RWPE1 (cell line): ENCODE measurements at regions not wholly inside any gene's neighbourhood (a gene's known extent, or its start where the extent isn't known, plus 50 kb on each side); places are given as distances from the start of the nearest gene placed in this dataset.
"Not testable (repeated sequence)": the region's sequence is repeated elsewhere in the genome, so short reads cannot be mapped to it uniquely, and the experiment has no call there.

Experiments used
- CTCF ChIA-PET: fragments of 350-600 bp; sonication (Branson Sonifier 250); formaldehyde crosslinking; extraction: SDS; loops from one replicate; lab custom pipeline; 2021; lab: Yijun Ruan, JAX
- POLR2A ChIA-PET: fragments of 400-600 bp; formaldehyde crosslinking; extraction: SDS; loops from one replicate; lab custom pipeline; 2020; ENCODE audit warnings: antibody characterized with exemption; ENCODE audit not compliant: low non-redundant PET; lab: Yijun Ruan, JAX
- DNase-seq: peaks from one replicate; pipeline ENCODE4 v3.0.0; 2012; ENCODE audit warnings: low spot score
- H3K27ac ChIP-seq: fragments of 450-650 bp; 2 replicates; pipeline ENCODE4 v1.5.1; 2017
- CTCF ChIP-seq: fragments of 450-650 bp; conservative IDR thresholded peaks from 2 replicates; pipeline ENCODE4 v1.5.1; 2017; ENCODE audit warnings: low read depth, mild to moderate bottlenecking

- DNase-seq, result no peak
- ChIA-PET POLR2A (no interaction called here), CTCF (no interaction called here)
- no peak for TF ChIP-seq CTCF
- no peak overlapping the region for H3K27ac ChIP-seq
These were observed 63.1 kb upstream of the COX7C start for GRCh38 chr5:86554638-86555037.

- CTCF ChIA-PET, result no interaction called here
- POLR2A ChIA-PET, result no interaction called here
These were observed 59.8 kb upstream of the COX7C start for GRCh38 chr5:86557920-86558319.

DNA sequence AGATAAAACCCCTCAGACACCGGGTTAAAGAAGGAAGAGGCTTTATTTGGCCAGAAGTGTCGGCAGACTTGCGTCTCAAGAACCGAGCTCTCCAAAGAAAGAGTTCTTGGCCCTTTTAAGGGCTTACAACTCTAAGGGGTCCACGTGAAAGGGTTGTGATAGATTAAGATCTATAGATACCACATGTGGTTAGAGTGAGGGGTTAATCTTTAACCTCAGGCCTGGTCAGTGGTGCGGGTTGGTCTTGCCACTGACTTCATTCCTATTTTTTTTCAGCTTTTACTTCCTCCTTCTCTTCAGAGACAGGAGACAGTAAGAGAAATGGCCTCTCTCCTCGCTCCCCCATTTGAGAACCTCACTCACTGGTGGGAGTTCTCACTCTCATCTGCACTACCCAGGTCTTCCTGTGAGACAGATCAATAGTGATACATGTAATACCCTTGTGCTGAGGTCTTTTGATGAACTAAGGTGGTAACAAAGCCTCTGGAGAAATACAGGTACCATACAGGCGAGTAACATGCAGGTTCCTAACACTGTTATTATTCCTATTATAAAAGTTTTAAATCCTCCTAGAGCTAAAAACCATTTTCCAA lies 52.4 kb upstream of the COX7C start:
- CTCF ChIA-PET, result no interaction called here
- DNase-seq, result no peak
- POLR2A ChIA-PET, result no interaction called here

More at GRCh38 chr5:86557920-86558319, 59.8 kb upstream of the COX7C start:
- no peak overlapping the region for H3K27ac ChIP-seq
- DNase-seq, result no peak
- TF ChIP-seq CTCF, result no peak

GRCh38 chr5:86566030-86566429 lies 51.7 kb upstream of the COX7C start:
- POLR2A ChIA-PET, DNase-seq, H3K27ac ChIP-seq, CTCF ChIA-PET: not testable (repeated sequence)

More for the DNA sequence above, 52.4 kb upstream of the COX7C start:
- H3K27ac ChIP-seq, result no peak overlapping the region
- TF ChIP-seq CTCF, result no peak
